OCI-LY1 (cell line): ENCODE measurements at regions not wholly inside any gene's neighbourhood (a gene's known extent, or its start where the extent isn't known, plus 50 kb on each side); places are given as distances from the start of the nearest gene placed in this dataset.

Source experiments
- CTCF ChIP-seq: fragments of 200-600 bp; sonication (generic), shearing (Covaris generic); IDR thresholded peaks from 2 replicates; pipeline ENCODE4 v1.5.1; 2017; ENCODE audit warnings: mild to moderate bottlenecking, antibody characterized with exemption, low read length, moderate library complexity, mixed read lengths
- EZH2 ChIP-seq: fragments of 200-600 bp; sonication (generic), shearing (Covaris generic); IDR thresholded peaks from 2 replicates; pipeline ENCODE4 v1.8.0; 2017; ENCODE audit warnings: borderline replicate concordance, mixed run types, mild to moderate bottlenecking, antibody characterized with exemption, low read length, moderate library complexity, mixed read lengths

- TF ChIP-seq CTCF (no peak), EZH2 (no peak)
These were observed 930.7 kb downstream of the BRD1 start for GRCh38 chr22:48896766-48897644.
